Activated naive CD8-positive, alpha-beta T cell (primary cell): ENCODE measurements at regions not wholly inside any gene's neighbourhood (a gene's known extent, or its start where the extent isn't known, plus 50 kb on each side); places are given as distances from the start of the nearest gene placed in this dataset.
"Not testable (repeated sequence)": the region's sequence is repeated elsewhere in the genome, so short reads cannot be mapped to it uniquely, and the experiment has no call there.

ENCODE experiments used
- H3K27ac Mint-ChIP-seq: one replicate; pipeline ENCODE4 v1.8.0; 2021; ENCODE audit warnings: mixed read lengths
- H3K27me3 Mint-ChIP-seq: one replicate; pipeline ENCODE4 v1.8.0; 2021; ENCODE audit warnings: mixed read lengths
- H3K36me3 Mint-ChIP-seq: one replicate; pipeline ENCODE4 v1.8.0; 2021; ENCODE audit warnings: mixed read lengths
- H3K4me1 Mint-ChIP-seq: one replicate; pipeline ENCODE4 v1.8.0; 2021; ENCODE audit warnings: low read depth, mixed read lengths
- H3K4me3 Mint-ChIP-seq: one replicate; pipeline ENCODE4 v1.8.0; 2021; ENCODE audit warnings: mild to moderate bottlenecking, mixed read lengths
- H3K9me3 Mint-ChIP-seq: one replicate; pipeline ENCODE4 v1.8.0; 2021; ENCODE audit warnings: low read depth, mixed read lengths

DNA sequence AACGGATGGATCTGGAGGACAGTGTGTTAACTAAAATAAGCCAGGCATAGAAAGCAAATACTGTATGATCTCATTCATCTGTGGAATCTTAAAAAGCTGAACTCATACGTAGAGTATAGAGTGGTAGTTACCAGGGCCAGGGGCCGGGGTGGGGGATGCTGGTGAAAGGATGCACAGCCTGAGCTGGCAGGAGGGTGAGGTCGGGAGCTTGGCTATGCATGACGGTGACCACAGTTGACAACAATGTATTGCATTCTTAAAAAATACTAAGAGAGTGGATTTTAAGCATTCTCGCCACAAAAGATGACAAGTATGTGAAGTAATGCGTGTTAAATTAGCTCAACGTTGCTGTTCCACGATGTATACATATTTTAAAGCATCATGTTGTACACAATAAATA, 351.3 kb downstream of the TMEM121 start:
- Mint-ChIP-seq H3K4me3 (no peak overlapping the region), H3K36me3 (no peaks in the 10 kb centered on the region), H3K9me3 (no peaks in the 10 kb centered on the region), H3K27ac (no peak overlapping the region), H3K27me3 (no peaks in the 10 kb centered on the region), H3K4me1 (no peaks in the 10 kb centered on the region)

DNA sequence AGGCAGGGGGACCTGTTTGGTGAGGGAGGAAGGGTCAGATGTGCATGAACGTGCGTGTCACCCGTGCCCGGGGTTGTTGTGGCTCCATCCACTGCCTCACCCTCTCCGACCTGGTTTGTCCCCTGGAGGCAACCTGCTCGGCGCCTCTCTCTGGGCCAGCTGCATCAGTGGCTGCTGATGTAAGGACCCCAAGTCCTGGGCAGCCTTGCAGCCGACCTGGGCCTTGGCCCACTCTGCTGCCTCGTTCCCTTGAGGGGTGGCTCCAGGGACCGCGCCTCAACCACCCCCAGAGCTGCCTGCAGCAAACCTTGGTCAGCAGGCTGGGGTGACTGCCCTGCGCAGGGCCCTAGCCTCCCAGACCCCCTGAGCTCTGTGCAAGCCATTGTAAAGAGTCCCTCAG, 351.7 kb downstream of the TMEM121 start:
- no peaks in the 10 kb centered on the region for H3K27me3 Mint-ChIP-seq
- H3K36me3 Mint-ChIP-seq, result no peaks in the 10 kb centered on the region
- H3K27ac Mint-ChIP-seq, result no peak overlapping the region
- H3K9me3 Mint-ChIP-seq, result no peaks in the 10 kb centered on the region
- H3K4me1 Mint-ChIP-seq, result no peaks in the 10 kb centered on the region
- no peak overlapping the region for H3K4me3 Mint-ChIP-seq

DNA sequence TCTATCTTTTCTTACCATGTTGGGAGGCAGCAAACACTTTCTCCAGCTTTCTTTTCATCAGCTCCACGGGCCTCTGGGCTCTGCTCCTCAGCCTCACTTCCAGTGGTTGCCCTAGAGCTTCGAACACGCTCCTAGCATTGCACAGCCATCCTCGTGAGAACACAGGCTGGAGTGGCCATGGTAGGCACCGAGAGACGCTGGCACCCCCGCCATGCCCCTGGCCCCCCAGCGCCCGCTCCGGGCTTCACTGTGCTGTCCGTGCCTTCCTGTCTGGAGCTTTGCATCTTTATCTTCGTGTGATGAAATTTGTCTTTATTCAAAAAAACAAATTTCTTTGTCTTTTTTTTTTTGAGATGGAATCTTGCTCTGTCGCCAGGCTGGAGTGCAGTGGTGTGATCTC, 352.2 kb downstream of the TMEM121 start:
- Mint-ChIP-seq H3K9me3 (no peaks in the 10 kb centered on the region), H3K27me3 (no peaks in the 10 kb centered on the region), H3K4me1 (no peaks in the 10 kb centered on the region), H3K4me3 (no peak overlapping the region), H3K27ac (no peak overlapping the region), H3K36me3 (no peaks in the 10 kb centered on the region)

DNA sequence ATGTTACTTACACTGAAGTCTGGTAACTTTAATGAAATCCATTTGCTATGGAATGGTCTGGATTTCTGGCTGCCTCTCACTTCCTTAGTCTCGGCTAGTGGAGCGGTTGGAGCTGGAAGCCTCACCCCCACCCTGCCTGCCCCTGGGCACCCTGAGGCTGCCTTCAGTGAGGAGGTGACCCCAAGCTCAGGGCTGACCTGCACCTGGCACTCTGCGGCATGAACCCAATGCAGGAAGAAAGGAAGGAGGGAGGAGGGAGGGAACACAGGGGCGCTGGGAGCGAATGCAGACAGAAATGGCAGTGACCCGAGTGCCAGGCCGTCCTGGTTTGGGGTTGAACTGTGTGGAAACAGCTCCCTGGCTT, 353.1 kb downstream of the TMEM121 start:
- no peaks in the 10 kb centered on the region for H3K36me3 Mint-ChIP-seq
- no peaks in the 10 kb centered on the region for H3K9me3 Mint-ChIP-seq
- no peaks in the 10 kb centered on the region for H3K4me1 Mint-ChIP-seq
- peak overlapping the region; percentile 7 for H3K4me3 Mint-ChIP-seq
- H3K27ac Mint-ChIP-seq, result no peak overlapping the region
- no peaks in the 10 kb centered on the region for H3K27me3 Mint-ChIP-seq

DNA sequence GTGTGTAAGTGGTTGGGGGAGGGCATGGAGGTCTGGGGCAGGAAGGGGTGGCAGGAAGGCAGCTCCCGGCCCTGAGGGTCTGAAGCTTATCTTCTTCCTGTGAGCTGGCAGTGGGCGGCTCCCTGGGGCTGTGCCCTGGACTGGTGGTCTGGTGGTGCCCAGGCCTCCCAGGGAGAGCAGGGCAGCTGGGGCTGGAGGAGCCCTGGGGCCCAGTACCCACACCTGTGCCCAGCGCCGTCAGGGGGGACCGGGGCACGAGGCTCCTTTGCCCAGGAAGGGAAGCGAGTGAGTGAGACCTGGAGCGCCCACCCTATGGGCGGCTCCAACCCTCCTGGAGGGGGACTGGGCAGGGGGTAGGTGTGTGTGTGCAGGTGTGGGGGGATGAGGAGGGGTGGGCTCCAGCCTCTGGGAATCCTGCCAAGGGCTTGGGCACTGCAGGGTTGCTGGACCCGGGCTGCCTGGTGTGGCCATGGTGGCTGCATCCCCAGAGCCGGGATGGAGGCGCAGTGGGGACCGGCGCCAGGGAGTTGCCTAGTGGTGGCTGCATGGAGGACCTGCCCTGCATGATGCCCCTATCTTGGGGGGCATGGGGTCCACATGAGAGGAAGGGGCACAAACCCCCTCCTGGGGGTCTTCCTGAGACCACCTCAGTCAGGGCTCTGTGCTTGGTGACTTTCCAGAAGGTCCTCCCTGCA, 353.6 kb downstream of the TMEM121 start:
- peak overlapping the region; percentile 7 for H3K4me3 Mint-ChIP-seq

DNA sequence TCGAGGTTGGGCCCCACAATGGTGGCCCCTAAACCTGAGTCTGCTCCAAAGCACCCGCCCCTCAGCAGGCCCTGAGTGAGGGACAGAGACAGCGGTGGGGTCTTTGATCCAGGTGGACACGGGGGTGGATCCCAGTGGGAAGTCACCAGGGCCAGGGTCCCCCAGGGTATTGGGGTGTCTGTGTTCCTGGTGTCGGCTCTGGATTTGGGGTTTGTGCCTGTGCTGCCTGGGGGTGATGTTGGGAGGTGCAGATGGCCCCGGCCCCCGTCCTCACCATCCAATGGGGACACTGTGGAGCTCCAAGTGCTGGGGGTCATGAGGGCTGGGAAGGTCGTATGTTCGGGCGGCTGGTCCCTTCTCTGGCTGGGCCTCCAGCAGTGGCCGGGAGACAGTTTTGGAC, 354.2 kb downstream of the TMEM121 start:
- no peak overlapping the region for H3K27ac Mint-ChIP-seq
- H3K9me3 Mint-ChIP-seq, result no peaks in the 10 kb centered on the region
- H3K4me3 Mint-ChIP-seq, result no peak overlapping the region
- no peaks in the 10 kb centered on the region for H3K27me3 Mint-ChIP-seq
- no peaks in the 10 kb centered on the region for H3K4me1 Mint-ChIP-seq
- no peaks in the 10 kb centered on the region for H3K36me3 Mint-ChIP-seq

More for the DNA sequence above, 353.6 kb downstream of the TMEM121 start:
- no peaks in the 10 kb centered on the region for H3K36me3 Mint-ChIP-seq
- no peaks in the 10 kb centered on the region for H3K4me1 Mint-ChIP-seq
- H3K27me3 Mint-ChIP-seq, result no peaks in the 10 kb centered on the region
- no peaks in the 10 kb centered on the region for H3K9me3 Mint-ChIP-seq
- H3K27ac Mint-ChIP-seq, result no peak overlapping the region

DNA sequence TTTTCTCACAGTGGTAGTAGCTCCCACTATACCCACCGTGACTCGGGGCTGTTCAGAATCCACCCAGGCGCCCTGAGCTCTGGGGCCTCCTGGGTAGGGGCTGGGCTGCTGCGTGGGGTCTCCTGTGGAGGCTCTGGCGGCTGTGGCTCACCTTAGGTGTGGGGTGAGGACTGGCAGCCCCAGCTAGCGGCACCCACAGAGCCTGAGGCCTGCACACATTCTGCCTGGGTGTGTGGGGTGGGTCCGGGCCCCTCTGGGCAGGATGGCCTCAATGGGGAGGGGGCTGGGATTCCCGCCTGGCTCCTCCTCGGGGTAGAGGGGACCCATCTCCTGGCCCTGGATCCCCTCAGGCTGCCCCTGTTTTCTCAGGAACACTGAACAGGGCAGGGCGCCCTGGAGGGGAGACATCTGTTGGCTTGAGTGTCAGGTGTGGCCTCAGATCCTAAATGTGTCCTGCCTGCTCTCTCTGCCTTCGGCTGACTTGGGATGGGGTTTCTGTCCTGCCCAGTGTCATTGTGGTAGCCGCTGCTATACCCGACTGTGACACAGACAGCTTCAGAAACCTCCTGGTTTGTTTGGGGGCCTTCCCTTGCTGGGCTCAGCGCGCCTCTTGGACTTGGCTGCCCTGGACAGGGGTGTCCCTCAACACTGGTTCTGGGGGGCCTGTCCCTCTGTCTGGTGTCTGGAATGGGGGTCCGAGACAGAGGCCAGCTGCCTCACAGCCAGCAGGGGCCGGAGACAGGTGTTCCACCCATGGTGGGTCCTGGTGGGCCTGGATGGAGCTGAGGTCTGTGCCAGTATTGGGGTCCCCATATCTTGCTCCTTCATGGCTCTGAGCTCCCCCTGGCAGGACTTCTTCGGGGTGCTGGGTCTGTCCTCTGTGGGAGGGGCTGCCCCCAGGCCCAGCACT, 354.9 kb downstream of the TMEM121 start:
- Mint-ChIP-seq H3K27me3 (no peaks in the 10 kb centered on the region), H3K9me3 (no peaks in the 10 kb centered on the region), H3K4me3 (no peak overlapping the region), H3K36me3 (no peaks in the 10 kb centered on the region), H3K27ac (no peak overlapping the region), H3K4me1 (no peaks in the 10 kb centered on the region)

DNA sequence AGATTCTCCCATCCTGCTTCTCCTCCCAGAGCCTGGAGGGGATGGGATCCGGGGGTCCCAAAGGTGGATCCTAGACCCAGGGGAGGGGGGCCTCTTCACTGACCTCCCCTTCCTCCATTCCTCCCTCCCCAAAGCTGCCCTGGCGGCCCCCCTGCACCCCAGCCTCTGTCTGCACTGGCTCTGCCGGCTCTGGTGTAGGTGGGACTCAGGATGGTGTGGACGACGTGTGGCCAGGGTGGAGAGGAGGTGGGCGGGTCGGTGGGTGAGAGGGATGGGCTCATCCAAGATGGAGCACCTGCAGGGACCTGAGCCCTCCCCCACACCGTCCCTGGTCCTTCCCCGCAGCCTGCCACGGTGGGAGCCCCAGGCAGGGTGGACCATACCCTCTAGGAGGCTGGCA, 355.6 kb downstream of the TMEM121 start:
- H3K4me1 Mint-ChIP-seq, H3K4me3 Mint-ChIP-seq, H3K27ac Mint-ChIP-seq, H3K36me3 Mint-ChIP-seq, H3K9me3 Mint-ChIP-seq, H3K27me3 Mint-ChIP-seq: not testable (repeated sequence)

DNA sequence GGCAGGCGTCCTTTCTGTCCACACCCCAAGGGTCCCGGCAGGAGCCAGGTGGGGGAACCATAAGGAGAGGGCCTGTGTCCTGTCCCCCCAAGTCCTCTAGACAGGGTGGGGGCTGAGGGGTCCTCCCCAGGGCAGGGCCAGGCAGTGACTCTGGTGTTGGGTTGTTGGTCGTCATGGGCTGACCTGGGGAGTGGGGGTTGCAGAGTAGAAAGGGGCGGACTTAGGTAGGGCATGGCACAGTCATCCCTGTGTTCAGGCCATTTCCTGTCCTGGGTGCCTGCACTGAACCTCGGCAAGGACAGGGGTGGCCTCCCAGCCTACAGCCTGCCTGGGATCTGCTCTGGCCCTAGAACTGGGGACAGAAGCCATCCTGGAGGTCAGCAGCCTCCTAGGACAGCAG, 356.2 kb downstream of the TMEM121 start:
- no peak overlapping the region for H3K4me3 Mint-ChIP-seq
- no peaks in the 10 kb centered on the region for H3K4me1 Mint-ChIP-seq
- H3K9me3 Mint-ChIP-seq, result no peaks in the 10 kb centered on the region
- no peaks in the 10 kb centered on the region for H3K36me3 Mint-ChIP-seq
- no peaks in the 10 kb centered on the region for H3K27me3 Mint-ChIP-seq
- H3K27ac Mint-ChIP-seq, result no peak overlapping the region

DNA sequence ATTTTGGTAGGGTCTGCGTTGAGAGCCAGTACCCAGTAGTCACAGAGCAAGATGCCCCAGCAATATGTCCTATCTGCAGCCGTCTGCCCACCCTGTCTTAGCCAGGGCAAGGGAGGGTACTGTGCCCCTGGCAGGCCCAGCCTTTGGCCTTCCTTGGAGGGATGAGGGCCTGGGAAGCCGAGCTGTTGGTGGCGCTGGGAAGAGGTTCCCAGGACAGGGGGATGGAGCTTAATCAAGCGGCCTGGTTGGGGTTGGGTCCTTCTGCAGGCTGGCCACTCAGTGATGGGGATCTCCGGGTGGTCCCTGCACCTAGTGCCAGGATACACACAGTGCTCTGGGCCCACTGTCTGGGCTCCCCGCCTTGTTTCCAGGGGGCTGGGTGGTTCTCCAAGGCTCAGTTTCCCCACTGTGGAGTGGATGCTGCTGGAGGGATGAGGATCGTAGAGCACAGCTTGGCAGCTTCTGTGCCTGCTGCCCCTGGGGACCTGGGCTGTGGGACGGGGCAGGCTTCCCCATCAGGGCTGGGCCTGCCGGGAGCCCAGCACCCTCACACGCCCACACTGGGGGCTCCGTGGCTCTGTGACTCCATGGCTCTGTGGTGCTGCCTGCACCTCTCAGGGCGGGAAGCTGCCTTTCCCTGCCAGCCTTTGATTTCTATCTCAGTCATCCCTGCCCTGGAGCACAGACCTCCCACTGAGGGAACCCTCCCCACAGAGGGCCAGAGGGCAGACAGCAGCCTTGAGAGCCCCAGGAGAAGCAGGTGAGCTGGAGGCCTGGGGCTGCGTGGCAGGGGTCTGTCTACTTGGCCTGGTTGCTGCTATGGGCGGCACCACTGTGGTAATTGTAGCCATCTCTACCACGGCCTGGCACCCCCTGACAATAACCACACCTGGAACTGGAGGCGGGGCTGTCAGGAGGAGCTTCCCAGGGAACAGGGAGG, 357.0 kb downstream of the TMEM121 start:
- Mint-ChIP-seq H3K27ac (no peak overlapping the region), H3K27me3 (no peaks in the 10 kb centered on the region), H3K9me3 (no peaks in the 10 kb centered on the region), H3K36me3 (no peaks in the 10 kb centered on the region), H3K4me1 (no peaks in the 10 kb centered on the region), H3K4me3 (no peak overlapping the region)

DNA sequence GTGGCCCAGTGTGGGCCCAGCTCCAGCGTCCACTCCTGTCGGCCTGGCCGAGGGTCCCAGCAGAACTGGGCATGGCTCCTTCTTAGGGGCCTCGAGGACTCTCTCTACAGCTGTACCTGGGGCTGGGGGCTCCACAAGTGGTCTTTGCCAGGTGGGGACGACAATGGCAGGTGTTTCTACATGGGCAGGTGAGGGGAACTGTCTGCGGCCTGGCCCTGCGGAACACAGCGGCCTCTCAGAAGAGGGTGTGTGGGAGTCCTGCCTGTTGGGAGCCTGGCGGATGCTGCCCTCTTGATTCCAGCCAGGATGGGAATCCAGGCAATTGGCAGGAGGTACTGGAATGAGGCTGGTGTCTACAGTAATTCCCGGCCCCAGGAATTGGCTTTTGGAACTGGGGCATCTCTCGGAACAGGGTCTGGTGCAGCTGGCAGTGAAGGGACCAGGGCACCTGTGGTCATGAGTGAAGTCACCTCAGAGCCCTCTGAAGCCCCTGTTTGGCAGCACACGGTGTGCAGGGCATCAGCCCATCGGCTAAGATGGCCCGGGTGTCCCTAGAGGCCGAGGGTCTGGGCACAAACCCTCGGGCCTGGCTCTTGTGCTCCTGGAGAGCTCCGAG, 357.9 kb downstream of the TMEM121 start:
- not testable (repeated sequence) for H3K4me3 Mint-ChIP-seq, H3K4me1 Mint-ChIP-seq, H3K27me3 Mint-ChIP-seq, H3K27ac Mint-ChIP-seq, H3K36me3 Mint-ChIP-seq, H3K9me3 Mint-ChIP-seq

DNA sequence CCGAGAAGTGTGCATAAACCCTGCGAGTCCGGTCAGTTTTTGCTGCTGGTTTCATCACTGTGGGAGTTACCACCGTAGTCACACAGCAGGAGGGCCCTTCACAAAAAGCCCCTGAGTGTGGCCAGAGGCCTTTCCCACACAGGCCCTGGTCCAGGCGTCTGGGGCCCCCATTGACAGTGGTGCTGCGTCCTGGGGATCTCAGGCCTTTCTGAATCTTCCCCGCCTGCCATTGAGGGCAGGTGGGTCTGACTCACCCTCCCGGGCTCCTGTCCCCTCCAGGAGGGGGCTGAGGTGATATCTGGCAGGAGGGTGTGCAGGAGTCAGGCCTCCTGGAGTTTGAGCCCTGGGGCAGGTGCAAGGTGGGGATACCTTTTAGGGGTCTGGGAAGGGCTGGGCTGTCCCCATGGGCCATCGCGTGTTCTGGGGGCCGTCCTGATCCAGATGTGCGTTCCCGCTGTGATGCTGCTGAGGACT, 358.5 kb downstream of the TMEM121 start:
- no peak overlapping the region for H3K4me3 Mint-ChIP-seq
- H3K27me3 Mint-ChIP-seq, result no peaks in the 10 kb centered on the region
- H3K36me3 Mint-ChIP-seq, result no peaks in the 10 kb centered on the region
- H3K9me3 Mint-ChIP-seq, result no peaks in the 10 kb centered on the region
- peaks cover under 1% of the 10 kb centered on the region for H3K4me1 Mint-ChIP-seq
- H3K27ac Mint-ChIP-seq, result peak overlapping the region; percentile 61

DNA sequence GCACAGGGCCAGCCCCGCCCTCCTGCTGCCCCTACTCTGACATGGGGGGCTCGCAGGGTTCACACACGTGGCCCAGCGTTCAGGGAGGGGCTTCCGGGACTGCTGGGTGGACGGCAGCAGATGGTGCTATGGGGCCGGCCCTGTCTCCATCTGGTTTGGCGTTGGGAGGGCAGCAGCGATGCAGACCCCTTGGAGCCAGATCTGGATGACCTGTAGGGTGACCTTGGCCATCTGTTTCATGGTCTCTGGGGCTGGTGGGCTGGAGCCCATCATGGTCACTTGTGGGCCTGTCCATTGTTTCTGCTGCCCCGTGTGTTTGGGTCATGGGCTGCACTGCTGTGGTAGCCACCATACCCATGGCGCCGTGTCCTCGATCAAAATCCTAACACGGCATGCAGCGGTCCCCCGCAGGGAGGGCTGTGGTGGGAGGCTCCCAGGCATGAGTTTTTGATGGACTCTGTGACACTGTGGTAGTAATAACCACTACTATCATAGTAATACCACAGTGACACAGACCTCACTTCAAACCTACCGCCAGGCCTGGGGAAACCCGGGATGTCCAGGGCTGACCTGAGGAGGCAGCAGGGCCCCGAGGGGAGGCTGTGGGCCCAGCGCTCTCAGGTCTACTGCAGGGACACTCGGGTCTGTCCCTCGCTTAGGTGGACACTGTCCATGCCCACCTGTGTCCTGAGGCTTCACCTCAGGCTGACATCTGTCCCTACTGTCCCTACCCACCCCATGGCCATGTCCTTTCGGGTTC, 359.4 kb downstream of the TMEM121 start:
- no peaks in the 10 kb centered on the region for H3K36me3 Mint-ChIP-seq
- H3K9me3 Mint-ChIP-seq, result no peaks in the 10 kb centered on the region
- no peak overlapping the region for H3K4me3 Mint-ChIP-seq
- H3K27me3 Mint-ChIP-seq, result no peaks in the 10 kb centered on the region
- H3K4me1 Mint-ChIP-seq, result peaks cover 2% of the 10 kb centered on the region
- H3K27ac Mint-ChIP-seq, result no peak overlapping the region

DNA sequence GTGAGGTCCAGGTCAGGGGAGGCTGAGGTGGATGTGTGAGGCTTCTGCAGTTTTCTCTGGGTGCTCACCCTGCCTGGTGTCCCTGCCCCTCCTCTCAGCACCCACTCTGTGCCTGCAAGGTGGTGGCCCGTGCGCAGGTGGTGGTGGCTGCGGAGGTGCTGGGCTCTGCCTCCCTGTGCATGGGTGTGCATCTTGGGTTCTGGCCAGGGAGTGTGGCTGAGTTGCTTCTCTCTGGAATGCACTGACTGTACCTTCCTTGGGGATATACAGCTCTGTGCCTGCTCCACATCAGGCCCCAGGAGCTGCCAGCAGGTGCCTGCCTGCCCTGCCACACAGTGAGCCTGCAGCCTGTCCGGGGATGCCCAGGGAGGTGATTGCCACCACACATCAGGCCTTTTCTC, 360.4 kb downstream of the TMEM121 start:
- not testable (repeated sequence) for H3K27me3 Mint-ChIP-seq, H3K4me3 Mint-ChIP-seq

More for the DNA sequence above, 360.4 kb downstream of the TMEM121 start:
- H3K27ac Mint-ChIP-seq, H3K4me1 Mint-ChIP-seq, H3K36me3 Mint-ChIP-seq, H3K9me3 Mint-ChIP-seq: not testable (repeated sequence)
